Lower leg skin (tissue), 3 donors: ENCODE measurements at regions not wholly inside any gene's neighbourhood (a gene's known extent, or its start where the extent isn't known, plus 50 kb on each side); places are given as distances from the start of the nearest gene placed in this dataset.

Experiments
- CTCF ChIP-seq, 3 donors: fragments of 450-650 bp; IDR thresholded peaks; one replicate each; pipeline ENCODE4 v1.5.1; 2016; ENCODE audit warnings: antibody characterized with exemption in 3 of 3, mild to moderate bottlenecking in 3 of 3, moderate library complexity in 2 of 3
- POLR2A ChIP-seq, 2 donors: fragments of 450-650 bp; IDR thresholded peaks; one replicate each; pipeline ENCODE4 v1.6.1; 2016 to 2017; ENCODE audit warnings: antibody characterized with exemption in 2 of 2, mild to moderate bottlenecking in 1 of 2, moderate library complexity in 1 of 2

GRCh38 chr2:120927265-120927628 is 191.6 kb downstream of the GLI2 start:
- TF ChIP-seq CTCF (IDR thresholded peaks at IDR 0.05) (no peak), POLR2A (IDR thresholded peaks at IDR 0.05) (no peak)
